ENCODE measurements at regions not wholly inside any gene's neighbourhood (a gene's known extent, or its start where the extent isn't known, plus 50 kb on each side); places are given as distances from the start of the nearest gene placed in this dataset.

DNA sequence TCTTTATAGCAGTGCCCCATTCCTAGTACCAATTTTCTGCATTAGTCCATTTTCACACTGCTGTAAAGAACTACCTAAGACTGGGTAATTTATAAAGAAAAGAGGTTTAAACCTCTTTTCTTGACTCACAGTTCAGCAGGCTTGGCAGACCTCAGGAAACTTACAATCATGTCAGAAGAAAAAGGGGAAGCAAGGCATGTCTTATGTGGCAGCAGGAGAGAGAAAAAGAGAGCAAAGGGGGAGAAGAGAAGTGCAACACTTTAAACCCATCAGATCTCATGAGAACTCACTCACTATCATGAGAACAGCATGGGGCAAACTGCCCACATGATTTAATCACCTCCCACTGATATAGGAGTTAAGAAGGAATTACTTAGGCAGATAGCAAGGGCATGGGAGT, 101.6 kb upstream of the PLEKHG7 start:
- no peak for TF ChIP-seq POLR2AphosphoS5 (IDR thresholded peaks at IDR 0.05; ENCODE audit: low read depth, low read length)
- TF ChIP-seq ZFX (IDR thresholded peaks at IDR 0.05), result no peak
- no peak for TF ChIP-seq EZH2 (IDR thresholded peaks at IDR 0.05)
- TF ChIP-seq, protein P1, sequence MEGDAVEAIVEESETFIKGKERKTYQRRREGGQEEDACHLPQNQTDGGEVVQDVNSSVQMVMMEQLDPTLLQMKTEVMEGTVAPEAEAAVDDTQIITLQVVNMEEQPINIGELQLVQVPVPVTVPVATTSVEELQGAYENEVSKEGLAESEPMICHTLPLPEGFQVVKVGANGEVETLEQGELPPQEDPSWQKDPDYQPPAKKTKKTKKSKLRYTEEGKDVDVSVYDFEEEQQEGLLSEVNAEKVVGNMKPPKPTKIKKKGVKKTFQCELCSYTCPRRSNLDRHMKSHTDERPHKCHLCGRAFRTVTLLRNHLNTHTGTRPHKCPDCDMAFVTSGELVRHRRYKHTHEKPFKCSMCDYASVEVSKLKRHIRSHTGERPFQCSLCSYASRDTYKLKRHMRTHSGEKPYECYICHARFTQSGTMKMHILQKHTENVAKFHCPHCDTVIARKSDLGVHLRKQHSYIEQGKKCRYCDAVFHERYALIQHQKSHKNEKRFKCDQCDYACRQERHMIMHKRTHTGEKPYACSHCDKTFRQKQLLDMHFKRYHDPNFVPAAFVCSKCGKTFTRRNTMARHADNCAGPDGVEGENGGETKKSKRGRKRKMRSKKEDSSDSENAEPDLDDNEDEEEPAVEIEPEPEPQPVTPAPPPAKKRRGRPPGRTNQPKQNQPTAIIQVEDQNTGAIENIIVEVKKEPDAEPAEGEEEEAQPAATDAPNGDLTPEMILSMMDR (IDR thresholded peaks at IDR 0.05 in 2 of 3, conservative IDR thresholded peaks at IDR 0.05 in 1 of 3; ENCODE audit: borderline replicate concordance in 1 of 3, insufficient read depth in 1 of 3, low read depth in 2 of 3, low read length in 2 of 3), result no peak
- TF ChIP-seq RAD21 (IDR thresholded peaks at IDR 0.05; ENCODE audit: low read depth), result no peak
- TF ChIP-seq, protein P2, sequence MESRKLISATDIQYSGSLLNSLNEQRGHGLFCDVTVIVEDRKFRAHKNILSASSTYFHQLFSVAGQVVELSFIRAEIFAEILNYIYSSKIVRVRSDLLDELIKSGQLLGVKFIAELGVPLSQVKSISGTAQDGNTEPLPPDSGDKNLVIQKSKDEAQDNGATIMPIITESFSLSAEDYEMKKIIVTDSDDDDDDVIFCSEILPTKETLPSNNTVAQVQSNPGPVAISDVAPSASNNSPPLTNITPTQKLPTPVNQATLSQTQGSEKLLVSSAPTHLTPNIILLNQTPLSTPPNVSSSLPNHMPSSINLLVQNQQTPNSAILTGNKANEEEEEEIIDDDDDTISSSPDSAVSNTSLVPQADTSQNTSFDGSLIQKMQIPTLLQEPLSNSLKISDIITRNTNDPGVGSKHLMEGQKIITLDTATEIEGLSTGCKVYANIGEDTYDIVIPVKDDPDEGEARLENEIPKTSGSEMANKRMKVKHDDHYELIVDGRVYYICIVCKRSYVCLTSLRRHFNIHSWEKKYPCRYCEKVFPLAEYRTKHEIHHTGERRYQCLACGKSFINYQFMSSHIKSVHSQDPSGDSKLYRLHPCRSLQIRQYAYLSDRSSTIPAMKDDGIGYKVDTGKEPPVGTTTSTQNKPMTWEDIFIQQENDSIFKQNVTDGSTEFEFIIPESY (IDR thresholded peaks at IDR 0.05; ENCODE audit: extremely low read depth, insufficient replicate concordance, low read length), result no peak
- TF ChIP-seq POLR2A (IDR thresholded peaks at IDR 0.05; ENCODE audit: borderline replicate concordance, extremely low read depth, insufficient read depth, insufficient read length), result no peak
- no peak for TF ChIP-seq CEBPB (IDR thresholded peaks at IDR 0.05; ENCODE audit: low read depth)
- no peak for TF ChIP-seq FOSL1 (IDR thresholded peaks at IDR 0.05; ENCODE audit: low read depth)
- no peak for TF ChIP-seq SP1 (IDR thresholded peaks at IDR 0.05; ENCODE audit: low read depth)
- TF ChIP-seq, protein P3, sequence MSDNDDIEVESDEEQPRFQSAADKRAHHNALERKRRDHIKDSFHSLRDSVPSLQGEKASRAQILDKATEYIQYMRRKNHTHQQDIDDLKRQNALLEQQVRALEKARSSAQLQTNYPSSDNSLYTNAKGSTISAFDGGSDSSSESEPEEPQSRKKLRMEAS (IDR thresholded peaks at IDR 0.05), result no peak

All from HCT116 (cell line).